Kidney glomerular epithelial cell (primary cell): ENCODE measurements at regions not wholly inside any gene's neighbourhood (a gene's known extent, or its start where the extent isn't known, plus 50 kb on each side); places are given as distances from the start of the nearest gene placed in this dataset.
A peak's percentile ranks its signal among the peaks of the same experiment; 100 is the strongest.

ENCODE experiments used
- DNase-seq: peaks from one replicate; lab custom pipeline; 2025; lab: John Stamatoyannopoulos, UW

DNA sequence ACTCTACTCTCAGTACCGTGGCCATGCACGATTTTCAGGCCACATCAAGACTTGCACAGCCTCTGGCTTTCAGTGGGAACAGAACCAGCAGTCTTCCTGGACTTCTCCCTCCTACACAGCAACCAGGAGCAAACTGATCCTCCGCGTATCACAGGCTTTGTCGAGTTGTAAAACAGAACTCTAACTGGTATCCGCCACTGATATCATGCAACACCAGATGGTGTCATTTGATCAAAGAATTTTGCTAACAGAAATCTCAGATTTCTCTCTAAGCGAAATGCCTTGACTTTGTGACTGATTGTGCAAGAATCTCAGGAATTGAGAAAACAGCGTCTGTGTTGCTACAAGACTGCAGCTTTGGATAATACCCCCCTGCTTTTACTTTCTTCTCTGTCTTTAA is 85.7 kb downstream of the COPS8 start:
- DNase-seq: peak; percentile 88

GRCh38 chr2:237171881-237172280 is 86.2 kb downstream of the COPS8 start:
- no peak for DNase-seq

- no peak for DNase-seq
Observed at GRCh38 chr2:237177052-237177451, 91.4 kb downstream of the COPS8 start.

DNA sequence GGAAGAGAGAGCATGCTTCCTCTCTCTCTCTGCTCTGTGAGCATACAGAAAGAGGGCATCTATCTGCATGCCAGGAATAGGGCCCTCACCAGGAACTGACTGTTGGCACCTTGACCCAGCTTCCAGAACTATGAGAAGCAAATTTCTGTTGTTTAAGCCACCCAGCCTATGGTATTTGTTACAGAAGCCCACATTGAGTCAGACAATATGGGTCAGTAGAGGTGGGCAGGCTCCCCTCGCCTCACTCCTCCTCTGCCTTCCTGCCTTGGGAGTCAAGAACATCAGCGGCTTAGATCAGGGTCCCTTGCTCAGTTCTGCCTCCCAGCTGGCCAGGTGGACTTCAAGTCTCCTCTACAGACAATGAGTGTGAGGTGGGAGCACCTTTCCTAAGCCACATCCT is 92.3 kb downstream of the COPS8 start:
- DNase-seq: no peak

DNA sequence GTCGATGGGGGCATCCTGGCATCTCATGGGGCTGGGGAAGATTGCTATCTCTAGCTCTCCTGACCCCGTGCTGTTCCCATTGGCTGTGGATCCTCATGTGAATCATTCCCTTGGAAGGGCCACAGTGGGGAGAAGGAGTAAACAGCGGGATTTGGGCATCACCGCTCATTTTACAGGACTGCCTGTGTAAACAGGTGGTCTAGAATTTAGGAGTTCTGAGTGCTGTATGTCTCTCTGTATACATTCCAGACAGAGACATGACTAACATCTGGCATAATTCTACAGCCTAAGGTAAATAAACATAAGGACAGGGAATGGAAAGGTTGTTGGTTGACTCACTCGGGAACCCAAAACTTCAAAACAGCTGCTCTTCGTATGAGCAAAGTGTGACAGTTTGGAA is 92.7 kb downstream of the COPS8 start:
- no peak for DNase-seq

DNA sequence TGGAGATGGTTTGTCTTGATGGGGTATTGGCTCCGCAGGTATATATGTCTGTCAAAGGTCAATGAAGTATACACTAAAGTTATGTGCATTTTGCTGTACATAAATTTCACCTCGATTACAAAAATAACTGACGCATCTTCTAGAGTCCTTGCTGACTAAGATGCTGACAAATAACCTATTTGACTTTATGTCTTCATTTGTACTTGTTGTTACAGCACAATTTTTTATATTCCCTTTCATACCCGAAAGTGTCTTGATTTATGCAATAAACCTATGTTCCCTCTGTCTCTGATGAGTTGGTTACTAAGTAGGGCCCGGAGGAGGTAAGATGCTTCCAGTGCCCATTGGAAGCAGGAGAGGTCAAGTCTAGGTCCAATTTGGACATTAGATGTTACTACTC is 93.5 kb downstream of the COPS8 start:
- no peak for DNase-seq

GRCh38 chr2:237180187-237180586 is 94.5 kb downstream of the COPS8 start:
- no peak for DNase-seq

DNA sequence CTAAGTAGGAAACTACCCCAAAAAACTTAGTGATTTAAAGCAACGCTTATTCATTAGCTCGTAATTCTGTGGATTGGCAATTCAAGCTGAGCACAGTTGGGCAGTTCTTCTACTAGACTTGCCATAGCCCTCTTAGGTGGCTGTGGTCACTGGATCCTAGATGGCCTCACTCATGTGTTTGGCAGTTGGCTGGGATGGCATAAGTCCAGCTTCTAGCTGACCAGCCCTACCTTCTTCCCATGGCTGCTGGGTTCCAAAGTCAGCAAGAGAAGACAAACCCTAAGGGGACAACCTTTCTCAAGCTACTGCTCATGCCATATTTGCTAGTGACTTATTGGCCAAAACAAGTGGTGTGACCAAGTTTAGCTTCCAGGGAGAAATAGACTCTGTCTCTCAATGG is 95.3 kb downstream of the COPS8 start:
- no peak for DNase-seq

- peak; percentile 39 for DNase-seq
Observed at GRCh38 chr2:237181844-237182243, 96.2 kb downstream of the COPS8 start.

DNA sequence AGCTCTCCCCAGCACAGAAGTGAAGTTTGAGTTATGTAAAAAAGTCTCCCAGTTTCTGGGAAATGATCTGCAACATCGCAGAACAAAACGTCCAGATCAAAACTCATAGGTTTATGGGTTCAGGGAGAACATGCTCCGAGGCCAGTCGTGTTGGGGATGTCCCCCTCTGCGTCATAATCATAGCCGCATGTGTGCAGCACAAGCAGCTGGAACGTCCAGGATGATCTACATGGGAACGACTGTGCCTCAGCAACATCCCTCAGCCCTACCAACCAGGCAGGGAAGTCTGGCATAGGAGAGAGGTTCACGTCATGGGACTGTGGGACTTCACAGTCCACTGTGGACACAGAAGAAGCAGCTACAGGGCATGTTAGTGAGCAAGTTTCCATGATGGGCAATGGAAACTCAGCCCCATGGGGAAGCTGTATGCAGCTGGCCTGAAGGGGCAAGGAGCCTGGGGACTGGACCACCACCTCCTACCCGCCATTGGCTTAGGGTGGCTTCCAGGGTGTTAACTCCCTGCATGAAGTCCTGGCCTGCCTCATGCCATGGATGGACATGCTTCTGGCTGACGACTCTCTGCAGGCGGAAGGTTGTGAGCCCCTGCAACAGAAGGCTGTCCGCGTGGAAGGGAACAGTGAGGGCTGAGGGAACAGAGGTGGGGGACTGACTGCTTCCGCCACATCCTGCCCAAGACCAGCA is 96.9 kb downstream of the COPS8 start:
- DNase-seq: no peak

- DNase-seq: no peak
Observed at GRCh38 chr2:237184192-237184918, 98.7 kb downstream of the COPS8 start.

DNA sequence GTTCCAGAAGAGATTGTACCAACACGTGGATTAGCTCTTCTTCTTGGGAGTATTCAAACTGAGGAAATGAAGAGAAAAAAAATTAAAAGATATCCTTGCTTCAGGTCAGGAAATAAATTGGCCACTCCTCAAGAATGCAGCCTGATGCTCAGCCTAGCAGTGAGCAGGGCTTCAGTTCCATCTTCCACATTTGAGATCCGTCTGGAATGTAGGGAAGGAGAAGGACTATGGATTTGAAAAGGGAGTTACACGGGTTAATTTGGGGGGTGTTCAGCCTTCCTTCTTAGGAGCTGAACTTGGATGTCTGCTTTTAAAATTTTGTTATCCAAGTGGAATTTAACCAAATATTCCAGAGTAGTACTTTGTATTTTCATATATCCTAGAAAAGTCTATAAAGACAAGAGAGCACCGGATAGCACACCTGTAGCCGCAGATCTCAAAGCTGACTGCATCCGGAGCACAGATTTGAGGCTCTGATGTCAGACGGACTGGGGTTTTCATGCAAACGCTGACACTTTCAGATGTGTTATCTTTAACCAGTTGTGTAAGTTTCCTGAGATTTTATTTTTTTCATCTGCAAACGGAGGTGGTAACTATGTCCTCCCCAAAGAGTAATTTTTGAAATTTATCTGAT is 99.3 kb downstream of the COPS8 start:
- DNase-seq: no peak

DNA sequence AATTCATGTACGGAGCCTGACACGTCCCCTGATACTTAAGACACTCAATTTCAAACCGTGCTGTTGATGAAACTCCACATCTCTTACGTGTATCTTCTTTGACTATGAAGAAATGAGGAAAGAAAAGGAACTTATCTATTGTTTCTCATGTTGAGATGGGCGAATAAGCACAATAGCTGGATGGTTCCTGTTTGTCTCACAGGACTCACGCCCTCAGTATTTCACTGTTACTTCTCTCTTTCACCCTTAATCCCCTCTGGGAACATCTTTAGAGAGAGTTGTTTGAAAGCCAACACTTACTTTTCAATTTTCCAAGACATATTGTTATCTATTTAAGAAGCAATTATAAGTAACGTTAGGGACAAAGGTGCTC is 99.8 kb downstream of the COPS8 start:
- no peak for DNase-seq

- no peak for DNase-seq
Observed at GRCh38 chr2:237189799-237190198, 104.1 kb downstream of the COPS8 start.

DNA sequence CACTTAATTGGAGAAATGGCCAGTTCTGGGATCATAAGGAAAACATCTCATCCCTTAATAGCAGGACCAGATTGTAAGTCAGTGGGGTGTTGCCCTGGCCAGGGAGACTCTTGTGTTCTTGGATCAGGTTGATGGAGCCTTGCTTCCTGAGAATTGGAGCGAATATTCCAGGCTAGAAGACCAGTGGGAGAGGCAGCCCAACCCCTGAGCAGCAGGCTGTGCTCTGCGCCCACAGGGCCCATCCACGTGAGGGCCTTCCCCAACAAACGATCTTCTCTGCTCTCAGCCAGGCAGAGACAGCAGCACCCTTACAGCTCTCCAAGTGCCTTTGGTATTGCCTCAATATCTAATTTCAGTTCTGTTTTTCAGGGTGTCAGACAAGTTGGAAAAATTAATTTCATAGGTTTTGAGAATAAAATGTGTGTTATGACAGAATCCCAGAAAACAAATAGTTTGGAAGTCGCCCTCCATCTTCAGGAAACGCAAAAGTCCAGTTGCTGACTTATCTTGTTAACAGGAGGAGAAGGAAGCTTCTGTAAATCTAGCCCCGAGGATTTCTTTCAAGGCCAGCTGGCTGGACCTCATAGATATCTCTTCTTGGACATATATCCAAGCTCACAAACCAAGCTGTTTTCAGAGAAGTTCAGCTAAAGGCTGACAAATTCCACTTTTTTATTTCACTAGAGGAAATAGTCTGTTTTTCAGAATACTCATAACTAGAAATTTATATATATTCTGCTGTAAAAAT is 105.5 kb downstream of the COPS8 start:
- DNase-seq: no peak

DNA sequence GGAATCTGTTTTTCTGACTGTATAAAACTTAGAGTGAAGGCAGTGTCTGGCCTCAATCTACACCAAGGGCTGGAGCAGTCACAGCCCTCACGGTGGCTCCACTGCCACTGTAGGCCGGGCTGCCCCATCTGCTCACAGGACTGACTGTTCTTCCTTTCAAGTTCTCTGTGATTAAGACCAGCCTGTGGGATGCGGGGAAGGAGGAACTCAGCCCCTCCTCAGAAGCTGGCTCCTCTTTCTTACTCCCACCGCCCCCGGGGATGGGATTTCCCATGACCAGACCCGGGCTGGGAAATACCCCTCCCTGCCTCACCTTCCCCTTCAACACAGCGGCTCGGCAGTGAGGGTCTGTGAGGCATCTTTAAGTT is 106.0 kb downstream of the COPS8 start:
- no peak for DNase-seq

DNA sequence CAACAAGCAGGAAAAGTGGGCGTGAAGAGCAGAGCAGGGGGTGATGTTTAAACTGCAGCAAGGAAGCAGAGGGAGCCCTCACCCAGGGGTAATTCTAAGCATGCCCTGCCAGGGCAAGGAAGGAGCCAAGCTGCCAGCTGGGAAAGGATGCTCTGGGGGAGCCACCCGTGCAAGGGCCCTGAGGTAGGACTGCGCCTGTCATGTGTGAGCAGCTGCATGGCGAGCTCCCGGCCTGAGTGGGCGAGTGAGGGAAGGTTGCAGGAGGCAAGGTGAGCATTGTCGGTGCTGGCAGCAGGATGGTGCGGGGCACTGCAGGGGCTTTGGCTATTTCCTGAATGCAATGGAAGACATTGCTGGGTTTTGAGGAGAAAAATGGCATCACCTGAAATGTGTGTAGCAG is 107.2 kb downstream of the COPS8 start:
- no peak for DNase-seq

- DNase-seq: no peak
Observed at GRCh38 chr2:237193436-237193835, 107.7 kb downstream of the COPS8 start.

DNA sequence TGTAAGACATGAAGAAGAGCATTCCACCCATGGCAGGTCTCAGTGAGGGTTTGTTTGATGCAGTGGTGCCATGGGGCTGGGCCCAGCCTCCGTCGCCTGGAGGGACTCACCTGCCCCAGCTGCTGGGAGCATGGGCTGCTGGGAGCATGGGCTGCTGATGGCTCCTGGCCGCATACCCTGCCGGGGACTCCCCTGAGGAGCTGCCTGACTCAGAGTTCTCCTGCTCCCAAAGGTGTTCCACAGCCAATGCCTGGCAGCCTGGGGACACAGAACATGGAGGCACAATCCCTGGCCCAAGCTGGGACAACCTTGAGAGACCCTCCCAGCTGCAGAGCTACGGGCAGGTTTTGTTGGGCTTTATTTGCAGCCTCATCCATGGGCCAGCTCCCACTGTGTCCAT is 108.4 kb downstream of the COPS8 start:
- no peak for DNase-seq

DNA sequence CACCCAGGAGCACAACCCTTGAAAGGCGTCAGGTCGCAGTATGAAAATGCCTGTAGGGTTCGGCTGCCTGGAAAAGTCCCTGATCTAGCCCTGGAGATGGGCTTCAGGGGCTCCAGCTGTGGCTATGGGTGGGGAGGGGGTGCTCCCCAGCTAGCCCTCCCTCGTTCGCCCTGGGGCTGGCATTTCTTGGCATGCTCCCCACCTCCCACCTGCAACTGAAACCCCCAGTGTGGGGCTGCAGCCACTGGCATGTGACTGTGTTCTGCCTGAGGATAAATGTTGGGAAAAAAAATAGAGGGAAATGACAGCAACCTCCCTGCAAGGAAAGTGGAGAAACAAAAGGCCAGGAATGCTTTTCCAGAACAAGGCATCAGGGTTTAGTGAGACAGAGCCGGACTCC is 109.2 kb downstream of the COPS8 start:
- no peak for DNase-seq

- peak; percentile 27 for DNase-seq
Observed at GRCh38 chr2:237195396-237196120, 109.9 kb downstream of the COPS8 start.

DNA sequence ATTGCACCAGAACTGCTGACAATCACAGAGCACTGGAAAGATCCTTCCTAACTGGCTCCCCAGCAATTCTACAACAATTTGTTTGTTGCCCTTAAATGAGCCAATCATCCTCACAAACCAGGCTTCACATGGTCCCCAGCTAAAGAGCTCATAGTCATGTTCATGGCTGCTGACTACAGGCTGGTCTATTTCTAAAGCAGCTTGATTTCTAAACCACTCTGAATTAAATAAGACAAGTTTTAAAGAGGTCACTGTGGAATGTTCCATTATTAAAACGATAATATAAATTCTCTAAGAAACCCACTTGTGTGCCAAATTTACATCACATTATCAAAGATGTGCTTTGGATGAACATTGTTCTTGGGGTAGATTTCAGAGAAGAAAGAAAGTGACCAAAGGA is 110.7 kb downstream of the COPS8 start:
- DNase-seq: no peak
